ENCODE measurements at regions not wholly inside any gene's neighbourhood (a gene's known extent, or its start where the extent isn't known, plus 50 kb on each side); places are given as distances from the start of the nearest gene placed in this dataset.
"Not testable (repeated sequence)": the region's sequence is repeated elsewhere in the genome, so short reads cannot be mapped to it uniquely, and the experiment has no call there.

DNA sequence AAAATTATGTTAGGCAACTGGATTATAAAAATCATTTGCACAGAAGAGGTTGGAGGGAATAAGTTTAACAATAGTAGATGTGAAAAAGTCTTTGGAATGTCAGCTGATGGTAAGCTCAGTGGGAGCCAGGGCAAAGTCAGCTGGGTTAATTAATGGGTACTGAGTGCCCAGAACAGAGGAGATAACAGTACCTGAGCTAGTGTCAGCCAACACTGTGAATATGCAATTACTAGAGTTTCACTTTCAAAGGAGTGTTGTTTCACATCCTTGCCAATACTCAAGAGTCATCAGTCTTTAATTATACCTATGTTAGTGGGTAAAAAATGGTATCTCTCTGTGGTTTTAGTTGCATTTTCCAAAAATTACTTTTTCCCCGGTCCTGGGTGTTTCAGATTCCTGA lies 135.1 kb downstream of the KIF4B start:
- no peak overlapping the region for H3K4me2 ChIP-seq (ENCODE audit: low read length)
- H3K27me3 ChIP-seq (ENCODE audit: insufficient read depth, low read length), result no peaks in the 10 kb centered on the region
- no peaks in the 10 kb centered on the region for H3K36me3 Mint-ChIP-seq (ENCODE audit: low read depth, unreplicated experiment)
- FAIRE-seq (no peak), DNase-seq (ENCODE audit: low read depth) (no peak)
- H3K4me3 ChIP-seq (ENCODE audit: insufficient read depth, low read depth, low read length), result no peak overlapping the region
- no peaks in the 10 kb centered on the region for H4K20me1 ChIP-seq (ENCODE audit: insufficient read depth, low read length)
- H3K27ac Mint-ChIP-seq (ENCODE audit: unreplicated experiment), result no peak overlapping the region
- no peaks in the 10 kb centered on the region for H3K4me1 Mint-ChIP-seq (ENCODE audit: low read depth, unreplicated experiment)
- H3K79me2 ChIP-seq (ENCODE audit: insufficient read depth, low read length), result no peaks in the 10 kb centered on the region
- H3K9me3 Mint-ChIP-seq (ENCODE audit: unreplicated experiment), result no peaks in the 10 kb centered on the region
- no peak overlapping the region for H3K27ac ChIP-seq (ENCODE audit: low read depth, low read length)
- H3K9me3 ChIP-seq (ENCODE audit: insufficient read depth, low read depth, low read length), result no peaks in the 10 kb centered on the region
- H3K4me3 Mint-ChIP-seq (ENCODE audit: unreplicated experiment), result no peak overlapping the region
- no peak overlapping the region for H2AFZ ChIP-seq (ENCODE audit: low read depth, low read length)
- H3K36me3 ChIP-seq (ENCODE audit: insufficient read depth, low read length), result no peaks in the 10 kb centered on the region
- no peak overlapping the region for H3K9ac ChIP-seq (ENCODE audit: low read length)
- no peaks in the 10 kb centered on the region for H3K4me1 ChIP-seq (ENCODE audit: insufficient read depth, low read length)
- H3K27me3 Mint-ChIP-seq (ENCODE audit: low read depth, unreplicated experiment), result peaks cover 10% of the 10 kb centered on the region
- no peak for TF ChIP-seq EZH2 (IDR thresholded peaks at IDR 0.05; ENCODE audit: insufficient read depth, low read length)
- TF ChIP-seq, protein P1, sequence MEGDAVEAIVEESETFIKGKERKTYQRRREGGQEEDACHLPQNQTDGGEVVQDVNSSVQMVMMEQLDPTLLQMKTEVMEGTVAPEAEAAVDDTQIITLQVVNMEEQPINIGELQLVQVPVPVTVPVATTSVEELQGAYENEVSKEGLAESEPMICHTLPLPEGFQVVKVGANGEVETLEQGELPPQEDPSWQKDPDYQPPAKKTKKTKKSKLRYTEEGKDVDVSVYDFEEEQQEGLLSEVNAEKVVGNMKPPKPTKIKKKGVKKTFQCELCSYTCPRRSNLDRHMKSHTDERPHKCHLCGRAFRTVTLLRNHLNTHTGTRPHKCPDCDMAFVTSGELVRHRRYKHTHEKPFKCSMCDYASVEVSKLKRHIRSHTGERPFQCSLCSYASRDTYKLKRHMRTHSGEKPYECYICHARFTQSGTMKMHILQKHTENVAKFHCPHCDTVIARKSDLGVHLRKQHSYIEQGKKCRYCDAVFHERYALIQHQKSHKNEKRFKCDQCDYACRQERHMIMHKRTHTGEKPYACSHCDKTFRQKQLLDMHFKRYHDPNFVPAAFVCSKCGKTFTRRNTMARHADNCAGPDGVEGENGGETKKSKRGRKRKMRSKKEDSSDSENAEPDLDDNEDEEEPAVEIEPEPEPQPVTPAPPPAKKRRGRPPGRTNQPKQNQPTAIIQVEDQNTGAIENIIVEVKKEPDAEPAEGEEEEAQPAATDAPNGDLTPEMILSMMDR (IDR thresholded peaks at IDR 0.05; ENCODE audit: insufficient read depth, low read depth, low read length), result no peak

DNA sequence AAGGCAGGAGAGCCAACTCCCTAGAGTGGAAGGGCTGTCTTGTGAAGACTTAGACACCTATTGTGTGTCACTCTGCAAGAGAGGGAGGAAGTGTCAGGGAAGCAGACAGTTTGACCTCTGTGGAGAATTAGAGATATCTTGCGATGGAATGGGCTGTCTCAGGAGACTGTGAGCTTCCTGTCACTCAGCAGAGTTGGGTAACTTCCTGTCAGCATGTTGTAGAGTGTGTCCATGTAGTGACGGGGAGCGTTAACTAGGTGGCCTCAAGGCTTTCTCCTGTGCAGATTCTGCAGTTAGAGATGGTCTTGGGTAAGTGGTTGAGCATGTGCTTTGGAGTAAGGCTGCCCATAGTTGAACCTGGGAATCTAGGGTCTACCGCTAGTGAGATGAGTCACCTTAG lies 136.5 kb downstream of the KIF4B start:
- no peak overlapping the region for H3K4me3 Mint-ChIP-seq (ENCODE audit: unreplicated experiment)
- Histone ChIP-seq H2AFZ (ENCODE audit: low read depth, low read length) (no peak overlapping the region), H3K4me2 (ENCODE audit: low read length) (no peak overlapping the region)

DNA sequence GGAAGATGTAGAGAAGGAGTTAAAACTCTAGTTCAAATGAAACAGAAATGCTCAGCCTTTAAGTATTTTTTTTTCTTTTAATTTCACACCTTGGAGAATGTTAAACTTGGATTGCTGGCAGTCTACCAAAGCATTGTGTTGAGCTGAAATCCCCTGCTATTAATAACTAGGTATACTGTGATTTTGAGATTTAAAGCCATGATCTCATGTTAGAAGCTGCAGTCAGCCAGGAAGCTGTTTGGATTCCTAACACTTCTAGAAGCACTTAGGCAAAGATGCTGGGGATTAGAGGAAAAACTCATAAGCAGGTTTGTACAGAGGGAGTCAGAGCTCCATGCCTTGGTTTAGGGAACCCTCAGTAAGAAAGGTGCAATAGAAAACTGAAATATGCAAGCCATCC lies 141.4 kb downstream of the KIF4B start:
- Histone ChIP-seq H3K9ac (ENCODE audit: low read length) (no peak overlapping the region), H3K79me2 (ENCODE audit: insufficient read depth, low read length) (no peaks in the 10 kb centered on the region), H3K4me3 (ENCODE audit: insufficient read depth, low read depth, low read length) (no peak overlapping the region), H3K27ac (ENCODE audit: low read depth, low read length) (no peak overlapping the region), H3K4me1 (ENCODE audit: insufficient read depth, low read length) (no peaks in the 10 kb centered on the region), H3K36me3 (ENCODE audit: insufficient read depth, low read length) (no peaks in the 10 kb centered on the region), H2AFZ (ENCODE audit: low read depth, low read length) (no peak overlapping the region), H3K4me2 (ENCODE audit: low read length) (no peak overlapping the region), H3K9me3 (ENCODE audit: insufficient read depth, low read depth, low read length) (no peaks in the 10 kb centered on the region), H3K27me3 (ENCODE audit: insufficient read depth, low read length) (no peaks in the 10 kb centered on the region), H4K20me1 (ENCODE audit: insufficient read depth, low read length) (no peaks in the 10 kb centered on the region)
- TF ChIP-seq EZH2 (IDR thresholded peaks at IDR 0.05; ENCODE audit: insufficient read depth, low read length), result no peak
- TF ChIP-seq, protein P1 (IDR thresholded peaks at IDR 0.05; ENCODE audit: insufficient read depth, low read depth, low read length), result no peak
- DNase-seq (ENCODE audit: low read depth) (no peak), FAIRE-seq (no peak)
- Mint-ChIP-seq H3K4me1 (ENCODE audit: low read depth, unreplicated experiment) (no peaks in the 10 kb centered on the region), H3K27me3 (ENCODE audit: low read depth, unreplicated experiment) (peaks cover 5% of the 10 kb centered on the region), H3K4me3 (ENCODE audit: unreplicated experiment) (no peak overlapping the region), H3K36me3 (ENCODE audit: low read depth, unreplicated experiment) (no peaks in the 10 kb centered on the region), H3K9me3 (ENCODE audit: unreplicated experiment) (no peaks in the 10 kb centered on the region), H3K27ac (ENCODE audit: unreplicated experiment) (no peak overlapping the region)

More for the DNA sequence above, 136.5 kb downstream of the KIF4B start:
- H3K27ac ChIP-seq (ENCODE audit: low read depth, low read length), result no peak overlapping the region
- Mint-ChIP-seq H3K27ac (ENCODE audit: unreplicated experiment) (no peak overlapping the region), H3K36me3 (ENCODE audit: low read depth, unreplicated experiment) (no peaks in the 10 kb centered on the region), H3K4me1 (ENCODE audit: low read depth, unreplicated experiment) (no peaks in the 10 kb centered on the region), H3K27me3 (ENCODE audit: low read depth, unreplicated experiment) (peaks cover 5% of the 10 kb centered on the region), H3K9me3 (ENCODE audit: unreplicated experiment) (no peaks in the 10 kb centered on the region)
- no peak overlapping the region for H3K9ac ChIP-seq (ENCODE audit: low read length)
- DNase-seq (ENCODE audit: low read depth) (no peak), FAIRE-seq (no peak)
- no peaks in the 10 kb centered on the region for H3K36me3 ChIP-seq (ENCODE audit: insufficient read depth, low read length)
- no peaks in the 10 kb centered on the region for H3K4me1 ChIP-seq (ENCODE audit: insufficient read depth, low read length)
- H3K4me3 ChIP-seq (ENCODE audit: insufficient read depth, low read depth, low read length), result no peak overlapping the region
- no peaks in the 10 kb centered on the region for H3K79me2 ChIP-seq (ENCODE audit: insufficient read depth, low read length)
- H4K20me1 ChIP-seq (ENCODE audit: insufficient read depth, low read length), result no peaks in the 10 kb centered on the region
- no peaks in the 10 kb centered on the region for H3K9me3 ChIP-seq (ENCODE audit: insufficient read depth, low read depth, low read length)
- no peaks in the 10 kb centered on the region for H3K27me3 ChIP-seq (ENCODE audit: insufficient read depth, low read length)
- no peak for TF ChIP-seq EZH2 (IDR thresholded peaks at IDR 0.05; ENCODE audit: insufficient read depth, low read length)
- TF ChIP-seq, protein P1 (IDR thresholded peaks at IDR 0.05; ENCODE audit: insufficient read depth, low read depth, low read length), result no peak

DNA sequence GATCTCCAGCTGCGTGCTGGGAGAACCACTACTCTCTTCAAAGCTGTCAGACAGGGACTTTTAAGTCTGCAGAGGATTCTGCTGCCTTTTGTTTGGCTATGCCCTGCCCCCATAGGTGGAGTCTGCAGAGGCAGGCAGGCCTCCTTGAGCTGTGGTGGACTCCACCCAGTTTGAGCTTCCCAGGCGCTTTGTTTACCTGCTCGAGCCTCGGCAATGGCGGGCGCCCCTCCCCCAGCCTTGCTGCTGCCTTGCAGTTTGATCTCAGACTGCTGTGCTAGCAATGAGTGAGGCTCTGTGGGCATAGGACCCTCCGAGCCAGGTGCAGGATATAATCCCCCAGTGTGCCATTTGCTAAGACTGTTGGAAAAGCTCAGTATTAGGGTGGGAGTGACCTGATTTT lies 149.5 kb downstream of the KIF4B start:
- H3K4me1 Mint-ChIP-seq (ENCODE audit: low read depth, unreplicated experiment); H3K4me2 ChIP-seq (ENCODE audit: low read length); DNase-seq (ENCODE audit: low read depth); H3K27me3 Mint-ChIP-seq (ENCODE audit: low read depth, unreplicated experiment); H3K36me3 Mint-ChIP-seq (ENCODE audit: low read depth, unreplicated experiment); H3K4me3 ChIP-seq (ENCODE audit: insufficient read depth, low read depth, low read length); H3K27me3 ChIP-seq (ENCODE audit: insufficient read depth, low read length); H3K9ac ChIP-seq (ENCODE audit: low read length); H3K4me1 ChIP-seq (ENCODE audit: insufficient read depth, low read length); FAIRE-seq; H3K27ac ChIP-seq (ENCODE audit: low read depth, low read length); H3K9me3 ChIP-seq (ENCODE audit: insufficient read depth, low read depth, low read length); H4K20me1 ChIP-seq (ENCODE audit: insufficient read depth, low read length); H3K9me3 Mint-ChIP-seq (ENCODE audit: unreplicated experiment); H3K4me3 Mint-ChIP-seq (ENCODE audit: unreplicated experiment); H2AFZ ChIP-seq (ENCODE audit: low read depth, low read length); H3K36me3 ChIP-seq (ENCODE audit: insufficient read depth, low read length); H3K79me2 ChIP-seq (ENCODE audit: insufficient read depth, low read length); H3K27ac Mint-ChIP-seq (ENCODE audit: unreplicated experiment): not testable (repeated sequence)

All from astrocyte (in vitro differentiated cells and primary cell).